NCI-H82 (cell line): ENCODE measurements at regions not wholly inside any gene's neighbourhood (a gene's known extent, or its start where the extent isn't known, plus 50 kb on each side); places are given as distances from the start of the nearest gene placed in this dataset.

ENCODE experiments used
- DNase-seq: peaks from one replicate; lab custom pipeline; 2025; lab: John Stamatoyannopoulos, UW

DNA sequence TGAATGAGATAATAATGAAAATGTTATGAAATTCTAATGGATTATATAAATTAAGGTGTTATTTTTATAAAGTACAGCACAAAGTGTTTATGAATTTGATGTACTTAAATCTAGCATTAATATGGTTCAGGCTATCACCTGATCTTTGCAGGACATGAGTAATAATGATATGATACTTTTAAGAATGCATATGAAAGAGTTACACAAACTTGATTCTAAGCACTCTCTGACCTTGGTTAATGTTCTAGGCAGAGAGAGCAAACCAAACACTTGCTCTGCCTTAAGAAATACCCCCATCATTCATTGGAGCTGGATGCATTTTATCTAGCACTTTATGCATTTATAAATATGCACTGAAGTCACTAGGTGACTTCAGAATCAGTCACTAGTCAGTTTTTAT is 942.2 kb upstream of the CDH8 start:
- DNase-seq: no peak

DNA sequence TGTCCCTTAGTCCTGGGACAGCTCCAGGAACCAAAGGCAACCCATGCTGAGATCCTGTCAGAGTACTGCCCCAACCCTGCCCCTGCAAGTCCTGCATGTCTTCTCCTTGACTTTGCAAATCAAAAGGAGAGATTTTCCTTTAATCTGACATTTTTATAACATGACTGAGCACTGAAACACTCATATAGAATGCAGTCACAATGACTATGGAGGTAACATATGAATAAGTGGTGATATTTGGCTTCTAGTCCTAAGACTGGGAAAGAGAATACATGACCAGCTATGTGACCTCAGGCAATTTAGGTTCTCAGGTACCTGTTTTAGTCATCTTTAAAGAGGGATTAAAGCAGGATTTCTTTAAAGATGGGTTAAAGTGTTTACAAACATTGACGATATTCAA is 941.6 kb upstream of the CDH8 start:
- no peak for DNase-seq

DNA sequence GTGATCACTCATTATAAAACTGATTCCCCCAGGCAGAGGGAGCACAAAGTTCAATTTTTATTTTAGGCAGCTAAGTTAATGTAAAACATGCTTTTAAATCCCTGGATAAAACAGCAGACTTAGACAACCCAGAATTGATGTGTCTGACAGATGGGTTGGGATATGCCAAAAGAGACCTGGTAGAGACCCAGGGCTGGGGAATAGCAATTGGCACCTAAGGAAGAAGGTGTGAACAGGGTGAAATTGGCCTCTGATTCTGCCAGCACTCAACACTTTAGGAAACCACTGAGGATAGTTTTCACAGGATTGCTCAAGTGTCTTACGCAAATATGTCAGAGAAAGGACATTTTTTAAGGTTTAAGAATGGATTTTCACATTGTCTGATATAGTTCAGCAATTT is 938.2 kb upstream of the CDH8 start:
- no peak for DNase-seq

DNA sequence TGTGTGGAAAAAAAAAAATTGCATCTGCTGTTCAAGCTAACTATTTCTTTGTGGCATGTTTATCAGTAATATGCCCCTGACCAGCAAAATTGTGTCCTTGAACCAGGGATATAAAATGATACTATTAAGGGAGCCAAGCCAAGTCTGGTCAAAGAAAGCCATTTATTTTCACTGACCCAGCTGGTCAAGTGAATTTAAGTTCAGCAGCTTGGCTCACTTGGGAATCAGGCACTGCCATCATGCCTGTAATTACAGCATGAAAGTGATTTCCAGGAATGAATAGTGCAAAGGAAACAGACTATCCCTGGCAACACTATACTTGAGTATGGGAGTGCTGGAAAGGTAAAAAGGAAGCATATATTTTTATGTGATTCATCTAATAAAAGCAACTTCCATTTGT is 934.6 kb upstream of the CDH8 start:
- no peak for DNase-seq

DNA sequence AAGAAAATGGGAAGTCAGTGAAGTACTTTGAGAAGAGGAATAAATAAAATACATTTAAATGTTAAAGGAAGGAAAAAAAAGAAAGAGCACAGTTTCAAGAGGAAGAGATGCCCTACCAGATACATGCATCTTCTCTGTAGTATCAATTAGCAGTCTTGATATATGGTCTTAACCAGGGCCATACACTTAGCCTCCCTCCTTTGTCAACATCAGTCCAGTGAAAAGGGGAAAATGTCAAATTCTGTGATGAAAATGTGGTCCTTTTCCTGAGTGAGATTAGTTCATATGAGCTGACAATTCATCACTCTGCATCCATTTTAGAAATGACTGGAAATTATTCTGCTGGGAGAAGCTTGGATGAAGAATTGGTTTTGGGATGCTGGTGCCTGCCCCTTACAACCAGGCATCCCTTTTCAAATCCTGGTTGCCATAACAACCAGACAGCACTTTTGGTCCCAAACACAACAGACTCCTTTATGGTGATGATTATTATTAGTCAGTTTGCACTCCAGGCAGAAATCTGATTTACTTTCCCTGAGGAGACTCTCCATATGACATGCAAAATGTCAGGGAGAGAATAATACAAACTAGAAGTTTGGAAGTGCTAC is 933.6 kb upstream of the CDH8 start:
- no peak for DNase-seq

DNA sequence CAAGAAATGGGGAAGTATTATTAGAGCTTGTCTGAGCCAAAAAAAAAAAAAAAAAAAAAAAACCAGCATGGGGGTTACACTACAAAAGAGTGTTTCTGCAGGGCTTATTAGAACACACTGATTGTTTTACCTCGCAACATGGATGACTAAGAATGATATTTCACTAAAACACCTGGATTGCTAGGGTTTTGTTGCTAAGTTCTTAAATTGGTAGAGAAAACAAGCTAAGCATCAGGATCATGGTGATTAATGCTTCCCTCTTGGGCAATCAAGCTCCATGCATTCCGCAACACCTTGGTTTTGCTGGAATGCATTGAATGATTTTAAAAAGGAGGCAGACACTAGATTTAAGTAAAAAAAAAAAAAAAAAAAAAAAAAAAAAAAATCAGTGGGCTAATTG is 931.4 kb upstream of the CDH8 start:
- DNase-seq: no peak

DNA sequence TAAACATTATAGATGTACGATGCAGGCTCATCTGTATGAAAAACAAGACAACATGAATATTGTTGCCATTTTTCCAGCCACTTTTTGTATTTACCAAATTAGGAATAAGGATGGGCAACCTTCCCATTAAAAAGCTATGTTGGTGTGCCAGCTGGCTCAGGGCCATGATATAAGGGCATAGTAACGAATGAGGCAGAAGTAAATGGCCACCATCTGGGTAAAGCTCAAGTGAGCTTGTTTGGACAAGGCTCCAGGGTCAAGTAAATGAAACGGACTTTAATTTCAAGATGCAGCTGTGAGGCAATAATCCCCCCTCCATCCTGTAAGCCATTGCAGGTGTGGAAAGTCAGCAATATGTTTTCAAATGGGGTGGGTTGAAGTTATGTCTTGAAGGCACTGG is 930.9 kb upstream of the CDH8 start:
- no peak for DNase-seq

DNA sequence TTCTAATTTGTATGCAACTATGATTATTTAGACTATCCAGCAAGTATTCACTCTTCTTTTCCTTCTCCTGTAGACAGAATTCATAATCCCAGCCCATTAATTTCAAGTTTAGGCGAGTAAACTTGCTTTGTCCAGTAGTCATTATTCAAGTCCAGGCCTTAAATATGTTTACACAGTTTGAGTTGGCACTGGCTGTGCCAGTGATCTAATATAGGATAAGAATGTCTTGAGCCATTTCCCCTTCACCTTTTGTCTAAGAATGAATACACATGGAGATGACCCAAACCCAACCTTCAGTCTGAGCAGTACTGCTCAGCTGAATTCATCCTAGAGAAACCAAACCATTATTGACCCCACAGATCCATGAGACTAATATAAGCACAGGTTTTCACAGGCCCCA is 930.4 kb upstream of the CDH8 start:
- DNase-seq: no peak

DNA sequence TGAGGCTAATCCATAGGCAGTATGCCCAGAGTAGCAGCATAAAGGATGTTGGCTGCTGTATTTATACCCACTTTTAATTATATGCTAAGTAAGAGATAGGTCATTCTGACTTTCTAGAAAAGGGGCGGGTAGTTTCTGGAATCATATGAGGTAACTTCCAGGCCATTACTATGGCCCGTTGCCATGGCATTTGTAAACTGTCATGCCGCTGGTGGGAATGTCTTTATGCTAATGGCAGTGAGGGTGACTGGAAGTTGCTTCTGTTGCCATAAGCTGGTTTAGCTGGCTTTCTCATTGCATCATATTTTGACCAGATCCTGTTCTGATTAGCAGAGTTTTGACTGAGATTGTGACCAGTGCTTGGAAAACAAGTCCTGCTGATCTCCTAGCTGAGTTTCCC is 929.6 kb upstream of the CDH8 start:
- no peak for DNase-seq

DNA sequence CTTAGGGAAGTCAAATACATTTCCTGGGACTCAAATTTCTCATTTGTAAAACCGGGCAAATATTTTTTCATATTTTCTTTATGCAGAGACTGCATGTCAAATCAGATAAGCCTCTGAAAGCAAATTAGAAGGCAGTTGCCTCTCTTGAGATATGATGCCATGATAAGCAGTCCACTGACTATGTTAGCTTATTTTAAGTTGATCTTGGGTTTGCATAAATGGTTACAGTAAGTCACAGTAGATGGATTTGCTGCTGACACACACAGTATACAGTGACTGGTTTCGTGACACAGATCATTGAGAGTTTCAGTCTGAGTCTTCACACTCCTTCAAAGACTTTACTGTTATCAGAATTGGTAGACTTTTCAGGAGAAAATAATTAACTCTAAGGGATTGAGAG is 927.6 kb upstream of the CDH8 start:
- no peak for DNase-seq

DNA sequence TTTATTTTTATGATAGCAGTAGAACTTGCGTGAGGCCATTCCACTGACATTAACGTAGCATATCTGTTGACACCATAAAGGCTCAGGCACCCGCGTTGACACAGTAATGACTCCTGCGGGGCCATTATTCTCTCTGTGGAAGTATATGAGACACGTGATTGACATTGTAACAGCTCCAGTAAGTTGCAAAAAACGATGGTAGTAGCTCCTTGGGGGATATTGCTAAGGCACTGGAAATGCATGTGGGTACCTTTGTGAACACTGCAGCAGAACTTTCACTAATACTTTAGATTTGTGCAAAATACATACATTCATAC is 918.8 kb upstream of the CDH8 start:
- DNase-seq: no peak

DNA sequence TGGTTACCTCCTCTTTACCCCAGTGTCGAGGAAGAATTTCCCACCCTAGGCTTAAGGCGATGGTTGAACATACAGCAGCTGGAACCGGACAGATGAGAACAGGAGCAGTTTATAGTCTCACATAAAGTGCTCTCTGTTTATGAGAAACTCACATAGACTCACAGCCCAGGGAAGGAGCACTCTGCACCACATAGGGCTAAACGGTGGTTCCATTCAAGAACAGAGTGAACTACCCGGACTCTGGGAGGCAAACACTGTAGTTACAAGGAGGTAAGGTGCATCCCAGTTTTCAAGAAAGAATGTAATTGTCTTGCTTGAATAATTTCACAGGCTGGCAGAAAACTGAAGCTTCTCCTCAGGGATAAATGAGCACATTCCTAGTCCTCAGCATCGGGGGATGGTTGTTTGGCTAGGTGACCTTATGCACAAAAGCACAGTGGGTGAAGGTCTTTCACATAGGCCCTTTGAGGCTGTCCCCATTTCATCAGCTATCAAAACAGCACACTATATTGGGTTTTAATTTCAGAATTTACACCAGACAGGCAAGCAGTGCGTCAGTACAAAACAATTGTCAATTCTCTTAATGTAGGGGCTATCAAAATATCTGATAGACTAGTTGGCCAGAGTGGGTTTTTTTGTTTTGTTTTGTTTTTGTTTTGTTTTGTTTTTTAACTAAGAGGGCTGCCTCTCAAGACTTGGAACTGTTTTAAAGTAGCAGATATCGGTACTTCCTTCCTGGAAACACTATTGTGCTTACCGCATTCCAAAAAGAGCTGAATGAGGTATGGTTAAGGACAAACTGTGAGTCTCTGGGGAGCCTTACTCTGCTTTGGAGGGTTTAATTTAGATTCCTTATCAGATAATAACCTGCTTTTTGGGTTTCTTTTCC is 918.1 kb upstream of the CDH8 start:
- no peak for DNase-seq

DNA sequence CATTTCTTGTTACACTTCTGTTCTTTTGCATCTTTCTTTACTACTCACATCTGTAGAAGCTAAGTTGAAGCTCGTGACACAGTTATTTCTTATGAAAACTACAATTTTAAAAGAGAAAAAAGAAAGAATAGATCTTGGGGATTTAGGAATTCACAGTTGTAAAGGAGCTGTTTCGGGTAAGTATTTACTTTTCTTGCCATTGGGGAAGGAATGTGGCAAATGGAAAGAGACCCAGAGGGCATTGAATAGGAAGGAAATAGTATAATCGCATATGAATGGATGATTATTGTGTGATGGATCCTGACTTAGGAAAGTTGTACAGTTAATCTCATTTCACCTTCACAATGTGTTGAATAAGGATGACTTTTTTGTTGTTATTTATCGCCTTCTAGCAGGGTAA is 914.1 kb upstream of the CDH8 start:
- DNase-seq: no peak

DNA sequence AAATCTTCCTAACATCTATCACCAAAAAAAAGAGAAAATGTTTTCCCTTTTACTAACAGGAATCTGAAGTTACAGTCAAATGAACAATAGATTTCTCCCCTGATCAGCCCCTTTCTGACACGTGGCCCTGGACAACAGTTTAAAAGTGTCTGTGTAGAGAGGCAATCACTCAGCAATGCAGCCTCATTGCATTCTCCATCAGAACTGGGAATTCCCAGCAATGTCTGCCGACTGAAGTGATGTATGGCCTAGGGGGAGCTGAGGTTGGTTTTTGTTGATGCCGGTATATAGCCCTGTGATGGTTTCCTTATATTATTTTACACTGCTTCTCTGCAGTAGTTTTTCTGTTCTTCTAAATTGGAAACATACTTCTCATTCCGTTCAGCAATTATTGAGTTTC is 904.3 kb upstream of the CDH8 start:
- no peak for DNase-seq

DNA sequence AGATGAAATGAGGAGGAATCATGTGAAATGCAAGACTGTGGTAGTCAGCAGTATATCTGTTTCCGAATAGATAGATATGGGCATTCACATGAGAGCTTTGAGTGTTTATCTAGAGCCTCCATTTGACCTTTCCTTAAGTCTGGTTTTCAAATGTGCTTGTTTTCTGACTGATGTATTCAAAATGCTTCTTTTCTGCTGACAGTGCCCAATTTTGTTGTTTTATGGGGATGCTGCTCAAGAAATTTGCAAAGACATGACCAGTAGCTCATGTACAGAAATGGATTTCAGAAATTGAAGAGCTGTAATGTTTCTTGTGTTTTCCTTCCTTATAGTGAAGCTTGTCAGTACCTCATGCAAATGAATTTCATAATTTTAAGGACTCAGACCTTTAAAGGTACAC is 903.4 kb upstream of the CDH8 start:
- no peak for DNase-seq

DNA sequence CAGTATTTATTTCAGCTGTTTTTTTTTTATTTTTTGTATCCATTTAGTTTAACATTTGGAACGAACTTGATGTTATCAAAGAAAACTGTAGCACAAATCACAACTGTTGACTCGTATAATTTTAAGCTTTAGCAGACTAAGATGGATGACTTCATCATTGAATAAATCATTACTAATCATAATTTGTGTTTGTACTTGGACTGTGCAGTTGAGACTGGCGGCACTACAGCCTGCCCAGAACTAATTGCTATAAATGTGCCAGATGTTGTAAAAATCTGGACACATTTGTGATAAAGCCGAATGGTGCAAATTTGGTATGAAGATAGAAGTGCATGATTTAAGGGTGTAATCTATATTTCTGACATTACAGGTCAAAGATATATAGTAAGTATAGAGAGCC is 897.7 kb upstream of the CDH8 start:
- no peak for DNase-seq

DNA sequence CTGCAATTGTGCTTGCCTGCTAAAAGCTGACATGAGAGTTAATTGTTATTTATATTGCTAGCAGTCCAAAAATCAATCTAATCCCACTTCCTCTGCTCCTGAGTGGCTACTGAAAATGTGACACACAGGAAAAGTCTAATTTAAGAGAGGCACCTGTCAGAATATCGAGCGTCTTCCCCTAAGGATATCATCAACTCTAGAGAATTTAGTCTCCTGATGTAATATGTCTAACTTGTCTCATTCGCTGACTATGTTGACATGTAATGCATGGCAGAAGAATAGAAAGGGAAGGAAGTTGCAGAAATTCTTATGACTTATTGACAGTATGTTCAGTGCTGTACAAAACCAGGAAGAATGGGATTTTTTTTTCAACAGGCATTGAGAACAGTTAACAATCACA is 893.4 kb upstream of the CDH8 start:
- no peak for DNase-seq

DNA sequence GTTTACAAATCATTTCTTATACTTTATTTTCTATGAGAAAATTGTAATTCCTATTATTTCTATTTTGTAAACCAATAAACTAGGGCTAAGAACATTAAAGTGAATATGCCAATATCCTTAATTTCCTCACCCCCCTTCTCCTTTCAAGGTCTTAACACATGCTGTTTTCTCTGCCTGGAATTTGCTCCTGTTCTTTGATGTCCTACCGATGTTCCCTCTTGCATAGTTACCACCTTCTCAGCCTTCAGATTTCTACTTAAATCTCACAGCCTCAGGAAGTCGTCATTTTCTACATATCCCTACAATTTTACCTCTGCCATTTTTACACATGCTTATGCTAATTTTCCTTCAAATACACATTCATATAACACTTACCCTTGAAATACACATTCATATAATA is 890.9 kb upstream of the CDH8 start:
- DNase-seq: no peak

DNA sequence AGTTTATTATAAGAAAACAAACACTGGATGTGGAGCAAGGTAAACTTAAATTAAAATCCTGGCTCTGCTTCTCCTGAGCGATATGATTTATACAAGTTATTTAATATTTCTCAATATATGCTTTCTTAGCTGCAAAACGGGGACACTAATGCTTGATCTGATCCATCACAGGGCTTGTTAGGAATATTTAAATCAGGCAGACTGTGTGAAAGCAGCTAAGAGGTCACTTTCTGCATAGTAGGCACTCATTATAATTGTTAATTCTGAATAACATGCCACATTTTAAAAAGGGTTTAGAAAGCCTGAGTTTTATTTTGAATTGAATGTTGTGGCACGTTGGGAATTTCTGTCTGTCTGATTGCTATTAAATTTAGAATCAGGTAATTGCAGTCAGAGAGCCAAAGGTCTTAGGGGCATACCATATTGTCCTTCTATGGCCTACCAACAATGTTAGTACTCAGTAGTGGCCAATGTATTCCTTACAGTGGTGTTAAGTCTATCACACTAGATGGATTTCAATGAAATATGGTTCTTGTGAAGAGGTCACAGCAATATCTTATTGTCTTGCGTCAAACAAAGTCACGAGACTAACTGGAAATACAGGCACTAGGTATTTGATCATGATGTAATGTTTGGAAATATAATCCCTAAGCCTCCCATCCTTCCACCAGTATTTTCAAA is 890.0 kb upstream of the CDH8 start:
- DNase-seq: no peak

DNA sequence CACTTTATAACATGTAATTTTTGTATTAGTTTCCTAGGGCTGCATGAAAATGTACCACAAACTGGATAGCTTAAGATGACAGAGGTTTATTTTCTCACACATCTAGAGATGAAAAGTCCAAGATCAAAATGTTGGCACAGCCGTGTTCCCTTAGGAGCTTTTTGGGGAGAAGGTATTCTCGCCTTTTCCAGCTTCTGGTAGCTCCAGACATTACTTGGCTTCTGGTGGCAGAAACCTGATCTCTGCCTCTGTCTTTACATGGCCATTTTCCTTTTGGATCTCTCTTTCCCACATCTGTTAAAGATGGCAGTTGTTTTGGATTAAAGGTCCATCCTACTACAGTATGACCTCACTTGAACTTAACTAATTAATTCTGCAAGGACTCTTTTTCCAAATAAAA is 885.7 kb upstream of the CDH8 start:
- DNase-seq: no peak

DNA sequence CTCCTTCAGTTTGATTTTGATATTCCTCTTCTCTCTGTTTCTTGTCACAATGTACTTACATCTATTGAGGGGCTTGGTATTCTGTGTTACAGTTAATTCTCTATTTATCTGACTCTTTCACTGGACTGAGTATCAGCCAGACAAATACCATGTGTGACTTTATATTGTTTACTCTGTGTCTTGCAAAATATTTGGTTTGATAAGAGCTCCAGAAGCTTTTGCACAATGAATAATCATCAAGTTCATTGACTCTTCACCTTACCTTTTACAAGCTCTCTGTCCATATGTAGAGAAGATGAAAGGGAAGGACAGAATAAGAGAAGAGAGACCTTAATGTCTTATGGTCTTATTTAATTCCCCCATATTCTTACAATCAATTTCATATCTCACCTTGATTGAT is 877.7 kb upstream of the CDH8 start:
- no peak for DNase-seq

DNA sequence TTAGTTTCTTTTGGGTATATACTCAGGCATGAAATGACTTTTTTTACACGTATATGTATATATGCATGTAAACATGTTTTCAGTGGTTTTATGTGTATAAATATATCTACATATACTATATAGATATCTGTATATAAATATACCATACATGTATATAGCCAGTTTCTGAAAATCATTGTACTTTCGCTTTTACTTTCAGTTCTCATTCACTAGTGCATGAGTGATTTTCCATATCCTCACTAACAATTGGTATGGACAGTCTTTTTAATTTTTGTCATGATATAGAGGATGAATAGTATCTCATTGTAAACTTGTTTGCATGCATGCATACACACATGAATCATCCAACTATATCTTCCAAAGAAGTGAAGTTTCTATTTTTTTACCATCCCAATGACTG is 877.1 kb upstream of the CDH8 start:
- no peak for DNase-seq

DNA sequence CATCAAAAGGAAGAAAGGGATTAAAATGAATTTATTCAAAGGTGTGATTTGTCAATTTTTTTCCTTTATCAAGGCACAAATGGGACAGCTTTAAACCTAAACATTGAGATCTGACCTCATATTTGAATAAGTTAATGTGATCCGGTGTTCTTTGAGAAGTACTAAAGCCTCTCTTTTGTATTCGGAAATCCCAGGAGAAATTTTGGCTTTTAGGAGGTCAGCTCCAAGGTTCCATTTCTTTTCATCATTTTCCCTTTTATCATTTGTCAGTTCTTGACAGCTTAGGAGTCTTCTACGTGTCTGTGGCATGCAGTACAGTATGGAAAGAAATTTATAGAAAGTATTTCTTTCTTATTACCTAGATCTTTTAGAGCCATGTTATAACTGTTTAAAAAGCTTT is 873.4 kb upstream of the CDH8 start:
- DNase-seq: no peak

DNA sequence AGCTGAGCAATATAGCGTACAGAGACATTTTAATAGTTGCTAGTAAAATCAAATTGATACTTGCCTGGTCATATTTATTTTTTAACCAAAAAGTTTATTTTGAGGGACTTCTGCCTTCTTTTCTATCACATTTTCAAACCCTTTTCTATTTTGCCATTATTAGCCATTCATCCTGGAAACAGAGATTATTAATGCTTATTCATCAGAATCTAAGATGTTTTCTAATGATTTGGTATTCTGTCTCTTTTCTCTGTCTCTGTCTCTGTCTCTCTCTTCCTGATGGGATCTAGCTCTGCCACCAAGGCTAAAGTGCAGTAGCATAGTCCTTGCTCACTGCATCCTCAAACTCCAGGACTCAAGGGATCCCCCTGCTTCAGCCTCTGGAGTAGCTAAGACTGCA is 871.3 kb upstream of the CDH8 start:
- DNase-seq: no peak
